NT2/D1 (cell line): ENCODE measurements at regions not wholly inside any gene's neighbourhood (a gene's known extent, or its start where the extent isn't known, plus 50 kb on each side); places are given as distances from the start of the nearest gene placed in this dataset.

Experiments used
- SUZ12 ChIP-seq: IDR thresholded peaks from 2 replicates; pipeline ENCODE4 v1.6.1; 2011; ENCODE audit not compliant: insufficient read length, insufficient read depth; ENCODE audit errors: extremely low read depth
- YY1 ChIP-seq: IDR thresholded peaks from 2 replicates; pipeline ENCODE4 v1.6.1; 2011; ENCODE audit not compliant: insufficient read length, insufficient read depth
- ZNF274 ChIP-seq: IDR thresholded peaks from 2 replicates; pipeline ENCODE4 v1.6.1; 2011; ENCODE audit warnings: mild to moderate bottlenecking, low read depth, low read length

DNA sequence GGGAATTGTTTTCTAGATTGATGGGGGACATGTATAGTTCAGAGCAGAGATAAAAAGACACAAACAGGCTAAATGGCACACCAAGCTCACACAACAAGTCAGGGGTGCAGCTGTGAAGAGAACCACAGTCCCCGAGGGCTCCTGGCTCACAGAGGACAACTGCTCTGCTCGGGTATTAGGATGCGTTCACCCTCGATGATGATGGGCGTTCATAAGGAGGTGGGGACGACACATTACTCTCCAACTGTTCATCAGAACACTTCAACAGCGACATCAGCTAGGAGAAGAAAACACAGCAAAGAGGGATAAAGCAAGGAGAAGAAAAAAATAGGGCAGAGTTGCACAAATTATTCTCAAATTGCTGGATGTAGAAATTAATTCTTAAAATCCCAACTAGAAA, 174.8 kb upstream of the RREB1 start:
- no peak for TF ChIP-seq YY1
- no peak for TF ChIP-seq ZNF274
- no peak for TF ChIP-seq SUZ12
